Muscle layer of duodenum (tissue), 2 donors: ENCODE measurements at regions not wholly inside any gene's neighbourhood (a gene's known extent, or its start where the extent isn't known, plus 50 kb on each side); places are given as distances from the start of the nearest gene placed in this dataset.

Experiments
- H3K27ac ChIP-seq: one replicate; pipeline ENCODE4 v1.7.0; 2013; ENCODE audit warnings: mild to moderate bottlenecking, low read length
- H3K27me3 ChIP-seq: one replicate; pipeline ENCODE4 v1.7.0; 2013; ENCODE audit warnings: low read depth, mild to moderate bottlenecking, control low read depth, low read length
- H3K36me3 ChIP-seq, 2 donors: one replicate each; pipeline ENCODE4 v1.7.0; 2013; ENCODE audit warnings: low read length in 2 of 2, control low read depth in 1 of 2, mild to moderate bottlenecking in 1 of 2; ENCODE audit not compliant: insufficient read depth in 2 of 2, control insufficient read depth in 1 of 2
- H3K4me1 ChIP-seq, 2 donors: one replicate each; pipeline ENCODE4 v1.7.0; 2013; ENCODE audit warnings: low read length in 2 of 2, mild to moderate bottlenecking in 2 of 2, control low read depth in 1 of 2, moderate library complexity in 1 of 2; ENCODE audit not compliant: insufficient read depth in 2 of 2, control insufficient read depth in 1 of 2
- H3K4me3 ChIP-seq, 2 donors: one replicate each; pipeline ENCODE4 v1.7.0; 2013; ENCODE audit warnings: low read length in 2 of 2, low read depth in 1 of 2, mild to moderate bottlenecking in 1 of 2
- H3K9me3 ChIP-seq, 2 donors: one replicate each; pipeline ENCODE4 v1.7.0; 2013; ENCODE audit warnings: low read length in 2 of 2, control low read depth in 1 of 2, mild to moderate bottlenecking in 1 of 2; ENCODE audit not compliant: control insufficient read depth in 1 of 2
- donor health status: healthy.

- peaks cover 0 to 3% of the 10 kb centered on the region in 2 donors for H3K36me3 ChIP-seq
- no peak overlapping the region for H3K4me3 ChIP-seq
- H3K4me1 ChIP-seq = peaks cover 11 to 68% of the 10 kb centered on the region in 2 donors
- no peaks in the 10 kb centered on the region for H3K9me3 ChIP-seq
- H3K27ac ChIP-seq = peak overlapping the region; percentile 82
- H3K27me3 ChIP-seq = no peaks in the 10 kb centered on the region
Observed at GRCh38 chr7:94298943-94299342, 95.8 kb upstream of the COL1A2 start.

- Histone ChIP-seq H3K27me3 (no peaks in the 10 kb centered on the region), H3K4me1 (peaks cover 11 to 67% of the 10 kb centered on the region in 2 donors)
Observed at GRCh38 chr7:94300176-94300835, 94.4 kb upstream of the COL1A2 start.

GRCh38 chr7:94301024-94301586 lies 93.6 kb upstream of the COL1A2 start:
- no peak overlapping the region for H3K4me3 ChIP-seq
- H3K9me3 ChIP-seq = no peaks in the 10 kb centered on the region
- no peaks in the 10 kb centered on the region for H3K27me3 ChIP-seq
- peak overlapping the region; percentile 81 for H3K27ac ChIP-seq
- H3K4me1 ChIP-seq = peaks cover 11 to 59% of the 10 kb centered on the region in 2 donors
- H3K36me3 ChIP-seq = peaks cover 0 to 3% of the 10 kb centered on the region in 2 donors

More at GRCh38 chr7:94300176-94300835, 94.4 kb upstream of the COL1A2 start:
- no peak overlapping the region for H3K4me3 ChIP-seq
- peaks cover 0 to 3% of the 10 kb centered on the region in 2 donors for H3K36me3 ChIP-seq
- H3K9me3 ChIP-seq = no peaks in the 10 kb centered on the region
- H3K27ac ChIP-seq = peak overlapping the region; percentile 81

- peak overlapping the region; percentile 52 for H3K27ac ChIP-seq
Observed at GRCh38 chr7:94303118-94303517, 91.6 kb upstream of the COL1A2 start.

GRCh38 chr7:94303695-94304094 lies 91.0 kb upstream of the COL1A2 start:
- H3K4me3 ChIP-seq = no peak overlapping the region
- peak overlapping the region; percentile 52 for H3K27ac ChIP-seq
- peaks cover 11 to 43% of the 10 kb centered on the region in 2 donors for H3K4me1 ChIP-seq

More at GRCh38 chr7:94303118-94303517, 91.6 kb upstream of the COL1A2 start:
- H3K4me1 ChIP-seq = peaks cover 11 to 46% of the 10 kb centered on the region in 2 donors
- peaks cover 0 to 3% of the 10 kb centered on the region in 2 donors for H3K36me3 ChIP-seq
- no peaks in the 10 kb centered on the region for H3K9me3 ChIP-seq
- peak overlapping the region in 1 of 2 donors; percentile 10 for H3K4me3 ChIP-seq
- no peaks in the 10 kb centered on the region for H3K27me3 ChIP-seq

GRCh38 chr7:94304878-94305277 lies 89.8 kb upstream of the COL1A2 start:
- H3K4me3 ChIP-seq = no peak overlapping the region
- no peaks in the 10 kb centered on the region for H3K27me3 ChIP-seq
- peaks cover 11 to 34% of the 10 kb centered on the region in 2 donors for H3K4me1 ChIP-seq
- peak overlapping the region; percentile 34 for H3K27ac ChIP-seq
- H3K36me3 ChIP-seq = peaks cover 0 to 3% of the 10 kb centered on the region in 2 donors
- no peaks in the 10 kb centered on the region for H3K9me3 ChIP-seq

More at GRCh38 chr7:94303695-94304094, 91.0 kb upstream of the COL1A2 start:
- no peaks in the 10 kb centered on the region for H3K27me3 ChIP-seq
- H3K9me3 ChIP-seq = no peaks in the 10 kb centered on the region
- peaks cover 0 to 3% of the 10 kb centered on the region in 2 donors for H3K36me3 ChIP-seq

- Histone ChIP-seq H3K9me3 (no peaks in the 10 kb centered on the region), H3K27me3 (no peaks in the 10 kb centered on the region), H3K4me3 (no peak overlapping the region), H3K36me3 (peaks cover 0 to 3% of the 10 kb centered on the region in 2 donors), H3K4me1 (peaks cover 6 to 24% of the 10 kb centered on the region in 2 donors), H3K27ac (no peak overlapping the region)
Observed at GRCh38 chr7:94305836-94306235, 88.9 kb upstream of the COL1A2 start.

- H3K27me3 ChIP-seq = no peaks in the 10 kb centered on the region
- H3K4me1 ChIP-seq = peaks cover 0 to 11% of the 10 kb centered on the region in 2 donors
- H3K27ac ChIP-seq = no peak overlapping the region
- H3K4me3 ChIP-seq = no peak overlapping the region
- H3K9me3 ChIP-seq = no peaks in the 10 kb centered on the region
- no peaks in the 10 kb centered on the region for H3K36me3 ChIP-seq
Observed at GRCh38 chr7:94307399-94308048, 87.2 kb upstream of the COL1A2 start.

GRCh38 chr7:94311515-94311914 lies 83.2 kb upstream of the COL1A2 start:
- no peaks in the 10 kb centered on the region for H3K9me3 ChIP-seq
- H3K4me1 ChIP-seq = peaks cover 0 to 8% of the 10 kb centered on the region in 2 donors
- no peaks in the 10 kb centered on the region for H3K27me3 ChIP-seq
- H3K27ac ChIP-seq = no peak overlapping the region
- no peaks in the 10 kb centered on the region for H3K36me3 ChIP-seq
- H3K4me3 ChIP-seq = no peak overlapping the region

GRCh38 chr7:94313926-94314325 lies 80.8 kb upstream of the COL1A2 start:
- H3K27ac ChIP-seq = no peak overlapping the region
- peaks cover 0 to 8% of the 10 kb centered on the region in 2 donors for H3K4me1 ChIP-seq
- no peaks in the 10 kb centered on the region for H3K9me3 ChIP-seq
- no peaks in the 10 kb centered on the region for H3K27me3 ChIP-seq
- no peaks in the 10 kb centered on the region for H3K36me3 ChIP-seq
- no peak overlapping the region for H3K4me3 ChIP-seq
